ENCODE measurements at regions not wholly inside any gene's neighbourhood (a gene's known extent, or its start where the extent isn't known, plus 50 kb on each side); places are given as distances from the start of the nearest gene placed in this dataset.

- TF ChIP-seq CTCF (conservative IDR thresholded peaks at IDR 0.05; ENCODE audit: control insufficient read depth, insufficient read depth, low read depth, low read length), result no peak
- no peak overlapping the region for H3K4me3 ChIP-seq (ENCODE audit: control insufficient read depth, low read depth, low read length)
- no peak for DNase-seq (ENCODE audit: low read depth)
Observed at GRCh38 chr2:226142463-226142862, 657.2 kb downstream of the IRS1 start.

DNA sequence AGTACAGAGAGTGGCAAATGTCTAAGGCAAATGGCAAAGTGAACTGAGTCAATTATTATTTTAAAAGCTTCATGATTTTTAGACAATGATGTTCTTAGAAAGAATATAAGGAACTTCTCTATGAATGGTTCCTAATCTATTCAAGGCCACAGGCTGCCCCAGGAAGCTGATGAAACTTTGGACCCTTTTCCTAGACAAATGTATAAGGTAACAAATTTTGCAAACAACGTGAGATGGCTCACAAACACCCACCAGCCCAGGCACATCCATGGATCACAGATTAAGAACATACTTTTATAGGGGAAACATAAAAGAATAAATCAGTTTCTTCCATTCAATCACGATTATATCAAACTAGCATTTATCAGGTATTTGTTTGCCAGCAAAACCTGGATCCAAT lies 659.0 kb downstream of the IRS1 start:
- no peak for TF ChIP-seq CTCF (conservative IDR thresholded peaks at IDR 0.05; ENCODE audit: control insufficient read depth, insufficient read depth, low read depth, low read length)
- H3K4me3 ChIP-seq (ENCODE audit: control insufficient read depth, low read depth, low read length), result no peak overlapping the region
- DNase-seq (ENCODE audit: low read depth), result no peak

- TF ChIP-seq CTCF (conservative IDR thresholded peaks at IDR 0.05; ENCODE audit: control insufficient read depth, insufficient read depth, low read depth, low read length), result no peak
- no peak for DNase-seq (ENCODE audit: low read depth)
- H3K4me3 ChIP-seq (ENCODE audit: control insufficient read depth, low read depth, low read length), result no peak overlapping the region
Observed at GRCh38 chr2:226139759-226140158, 659.9 kb downstream of the IRS1 start.

- no peak overlapping the region for H3K4me3 ChIP-seq (ENCODE audit: control insufficient read depth, low read depth, low read length)
- peak; percentile 54 for DNase-seq (ENCODE audit: low read depth)
- no peak for TF ChIP-seq CTCF (conservative IDR thresholded peaks at IDR 0.05; ENCODE audit: control insufficient read depth, insufficient read depth, low read depth, low read length)
Observed at GRCh38 chr2:226137201-226137811, 662.3 kb downstream of the IRS1 start.

GRCh38 chr2:226136739-226137138 lies 662.9 kb downstream of the IRS1 start:
- no peak overlapping the region for H3K4me3 ChIP-seq (ENCODE audit: control insufficient read depth, low read depth, low read length)

GRCh38 chr2:226135861-226136548 lies 663.6 kb downstream of the IRS1 start:
- TF ChIP-seq CTCF (conservative IDR thresholded peaks at IDR 0.05; ENCODE audit: control insufficient read depth, insufficient read depth, low read depth, low read length), result no peak
- no peak for DNase-seq (ENCODE audit: low read depth)
- no peak overlapping the region for H3K4me3 ChIP-seq (ENCODE audit: control insufficient read depth, low read depth, low read length)

More at GRCh38 chr2:226136739-226137138, 662.9 kb downstream of the IRS1 start:
- no peak for DNase-seq (ENCODE audit: low read depth)
- TF ChIP-seq CTCF (conservative IDR thresholded peaks at IDR 0.05; ENCODE audit: control insufficient read depth, insufficient read depth, low read depth, low read length), result no peak
